NOMO-1 (cell line): ENCODE measurements at regions not wholly inside any gene's neighbourhood (a gene's known extent, or its start where the extent isn't known, plus 50 kb on each side); places are given as distances from the start of the nearest gene placed in this dataset.
A peak's percentile ranks its signal among the peaks of the same experiment; 100 is the strongest.
"Not testable (repeated sequence)": the region's sequence is repeated elsewhere in the genome, so short reads cannot be mapped to it uniquely, and the experiment has no call there.

Experiments
- DNase-seq, 2 experiments: peaks; one replicate each; lab custom pipeline; 2025; ENCODE audit not compliant: unreplicated experiment in 2 of 2; lab: John Stamatoyannopoulos, UW

GRCh38 chr5:89324990-89325389, 442.0 kb upstream of the MEF2C start:
- DNase-seq, result peak in 1 of 2 experiments; percentile 19

GRCh38 chr5:89320421-89321277, 437.7 kb upstream of the MEF2C start:
- no peak for DNase-seq

- DNase-seq, result not testable (repeated sequence)
Measured at GRCh38 chr5:89317838-89318237, 434.9 kb upstream of the MEF2C start.

GRCh38 chr5:89315286-89316100, 432.5 kb upstream of the MEF2C start:
- DNase-seq, result no peak

GRCh38 chr5:89313804-89314588, 431.0 kb upstream of the MEF2C start:
- DNase-seq, result peak; percentile 13 to 29

- DNase-seq, result no peak
Measured at GRCh38 chr5:89313044-89313443, 430.1 kb upstream of the MEF2C start.

- no peak for DNase-seq
Measured at GRCh38 chr5:89309268-89309667, 426.3 kb upstream of the MEF2C start.

GRCh38 chr5:89308606-89309040, 425.6 kb upstream of the MEF2C start:
- DNase-seq, result no peak

GRCh38 chr5:89307972-89308371, 425.0 kb upstream of the MEF2C start:
- no peak for DNase-seq

- not testable (repeated sequence) for DNase-seq
Measured at GRCh38 chr5:89307141-89307540, 424.2 kb upstream of the MEF2C start.

- DNase-seq, result peak; percentile 85 to 93
Measured at GRCh38 chr5:89303033-89303480, 420.1 kb upstream of the MEF2C start.

- no peak for DNase-seq
Measured at GRCh38 chr5:89302102-89302891, 419.3 kb upstream of the MEF2C start.

- DNase-seq, result peak; percentile 13 to 42
Measured at GRCh38 chr5:89301321-89302025, 418.5 kb upstream of the MEF2C start.

GRCh38 chr5:89300426-89300970, 417.5 kb upstream of the MEF2C start:
- DNase-seq, result peak in 1 of 2 experiments; percentile 16

GRCh38 chr5:89299998-89300397, 417.0 kb upstream of the MEF2C start:
- no peak for DNase-seq

GRCh38 chr5:89297066-89297465, 414.1 kb upstream of the MEF2C start:
- no peak for DNase-seq

GRCh38 chr5:89293810-89294209, 410.8 kb upstream of the MEF2C start:
- DNase-seq, result peak; percentile 74 to 99

GRCh38 chr5:89292487-89292886, 409.5 kb upstream of the MEF2C start:
- DNase-seq, result no peak

GRCh38 chr5:89289604-89290003, 406.6 kb upstream of the MEF2C start:
- DNase-seq, result no peak
